ENCODE measurements at regions not wholly inside any gene's neighbourhood (a gene's known extent, or its start where the extent isn't known, plus 50 kb on each side); places are given as distances from the start of the nearest gene placed in this dataset.

DNA sequence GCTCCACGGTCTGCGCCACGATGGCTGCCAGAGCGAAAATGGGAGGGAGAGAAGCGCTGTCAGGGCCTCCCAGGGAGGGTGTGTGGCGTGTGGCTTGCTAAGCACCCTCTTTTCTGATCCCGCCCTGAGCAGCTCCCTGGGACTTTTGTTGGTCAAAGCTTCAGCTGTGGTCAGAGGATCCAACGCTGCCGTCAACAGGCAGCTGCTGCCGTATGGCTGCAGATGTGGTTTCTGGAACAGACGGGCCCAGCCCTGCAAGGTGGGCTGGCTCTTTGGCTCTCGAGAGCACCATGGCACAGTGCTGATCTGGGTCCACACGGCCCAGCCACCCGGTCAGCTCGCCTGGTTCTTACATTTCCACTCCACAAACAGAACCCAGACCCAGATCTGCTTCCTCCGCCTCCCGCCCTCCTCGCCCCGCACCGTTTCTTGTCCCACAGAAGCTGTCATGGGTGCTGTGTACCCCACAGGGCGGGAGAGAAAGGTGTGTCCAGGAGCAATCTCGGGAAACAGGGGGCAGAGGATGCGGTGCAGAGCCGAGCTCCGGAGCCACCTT is 86.0 kb upstream of the BHLHE23 start:
- no peak for TF ChIP-seq POLR2AphosphoS5 (IDR thresholded peaks at IDR 0.05; ENCODE audit: borderline replicate concordance, low read depth, low read length)
- no peak for TF ChIP-seq EZH2 (IDR thresholded peaks at IDR 0.05)
- no peak for TF ChIP-seq FOXP2 (optimal IDR thresholded peaks at IDR 0.05; ENCODE audit: control extremely low read depth, extremely low read length, insufficient read depth)

Measured in SK-N-MC (cell line).